HCT116 (cell line): ENCODE measurements at regions not wholly inside any gene's neighbourhood (a gene's known extent, or its start where the extent isn't known, plus 50 kb on each side); places are given as distances from the start of the nearest gene placed in this dataset.

Source experiments
- ATAC-seq: fragments of 200-7000 bp; cut with Tn5 transposase; 2 replicates; pipeline ENCODE4 v1.9.1; 2020; ENCODE audit warnings: mild to moderate bottlenecking, moderate library complexity
- BruUV-seq: library from RNA; stranded (reverse); fragments of 400-500 nt; replicated peaks from 2 replicates; lab custom pipeline; 2021; lab: Mats Ljungman, UMichigan
- CTCF ChIA-PET: fragments of 300-600 bp; sonication (Branson Sonifier 250); formaldehyde crosslinking; loops from one replicate; lab custom pipeline; 2021; ENCODE audit warnings: antibody characterized with exemption; lab: Charles Lee
- POLR2A ChIA-PET: fragments of 300-600, 350-600 bp; sonication (Branson Sonifier 250); formaldehyde crosslinking; loops from one replicate; lab custom pipeline; 2021; ENCODE audit warnings: antibody characterized with exemption; lab: Charles Lee
- RAD21 ChIA-PET, 2 experiments: fragments of 300-600 bp; sonication (Branson Sonifier 250); formaldehyde crosslinking; loops; one replicate each; lab custom pipeline; 2023; ENCODE audit warnings: low total read pairs in 2 of 2; ENCODE audit not compliant: uncharacterized antibody in 2 of 2, unreplicated experiment in 2 of 2, low non-redundant PET in 1 of 2; lab: Charles Lee
- DNase-seq: peaks from one replicate; pipeline ENCODE4 v3.0.0-alpha.2; 2010; ENCODE audit warnings: low read depth, low spot score
- H2AFZ ChIP-seq: fragments of 200-600 bp; shearing (Covaris generic), sonication (generic); 2 replicates; pipeline ENCODE4 v1.6.1; 2017; ENCODE audit warnings: low read depth, mixed run types, mixed read lengths, antibody characterized with exemption, low read length; ENCODE audit not compliant: poor library complexity, severe bottlenecking
- H3K27ac ChIP-seq: 2 replicates; pipeline ENCODE4 v1.5.1; 2012; ENCODE audit warnings: low read depth, low read length
- H3K27me3 ChIP-seq: fragments of 200-600 bp; sonication (generic); 2 replicates; pipeline ENCODE4 v1.6.1; 2016; ENCODE audit warnings: mixed run types, low read length, mixed read lengths; ENCODE audit not compliant: insufficient read depth
- H3K36me3 ChIP-seq, 2 experiments: fragments of 200-500 bp in 1 of 2; fragments of 200-600 bp in 1 of 2; sonication (Bioruptor generic) in 1 of 2; sonication (generic) in 1 of 2; 2 replicates each; pipeline versions ENCODE4 v1.5.1 to v1.6.1; 2014 to 2016; ENCODE audit warnings: low read length in 2 of 2, inconsistent platforms in 1 of 2, mixed read lengths in 1 of 2, mixed run types in 1 of 2; ENCODE audit not compliant: insufficient read depth in 2 of 2, control insufficient read depth in 1 of 2
- H3K4me1 ChIP-seq, 2 experiments: fragments of 200-600 bp in 1 of 2; sonication (generic) in 1 of 2; 2 replicates each; pipeline versions ENCODE4 v1.5.1 to v1.6.1; 2012 to 2017; ENCODE audit warnings: low read length in 2 of 2, inconsistent platforms in 1 of 2, mild to moderate bottlenecking in 1 of 2, mixed read lengths in 1 of 2, mixed run types in 1 of 2, moderate library complexity in 1 of 2; ENCODE audit not compliant: insufficient read depth in 2 of 2, control insufficient read depth in 1 of 2
- H3K4me2 ChIP-seq: fragments of 200-600 bp; sonication (generic); 2 replicates; pipeline ENCODE4 v1.6.1; 2017; ENCODE audit warnings: mixed run types, low read length, mixed read lengths
- H3K4me3 ChIP-seq, 2 experiments: fragments of 200-600 bp in 1 of 2; sonication (generic) in 1 of 2; replicated peaks in 1 of 2; 2 replicates each; pipeline ENCODE4 v1.5.1; 2011 to 2016; ENCODE audit warnings: low read length in 2 of 2, control low read depth in 1 of 2, low read depth in 1 of 2, mild to moderate bottlenecking in 1 of 2, mixed read lengths in 1 of 2, mixed run types in 1 of 2
- H3K79me2 ChIP-seq: fragments of 200-600 bp; sonication (generic); 2 replicates; pipeline ENCODE4 v1.6.1; 2017; ENCODE audit warnings: mild to moderate bottlenecking, mixed run types, low read length, moderate library complexity, mixed read lengths; ENCODE audit not compliant: insufficient read depth
- H3K9ac ChIP-seq: fragments of 200-600 bp; sonication (generic); 2 replicates; pipeline ENCODE4 v1.6.1; 2016; ENCODE audit warnings: low read length, mixed read lengths
- H3K9me2 ChIP-seq: fragments of 200-600 bp; sonication (generic), shearing (Covaris generic); 2 replicates; pipeline ENCODE4 v1.6.1; 2017; ENCODE audit warnings: mixed run types, mild to moderate bottlenecking, moderate library complexity; ENCODE audit not compliant: insufficient read depth
- H3K9me3 ChIP-seq, 2 experiments: fragments of 200-500 bp in 1 of 2; fragments of 200-600 bp in 1 of 2; sonication (Bioruptor generic) in 1 of 2; sonication (generic) in 1 of 2; 2 replicates each; pipeline ENCODE4 v1.6.1; 2014 to 2017; ENCODE audit warnings: low read length in 2 of 2, mixed read lengths in 2 of 2, inconsistent platforms in 1 of 2, low read depth in 1 of 2, mild to moderate bottlenecking in 1 of 2, mixed run types in 1 of 2, moderate library complexity in 1 of 2; ENCODE audit not compliant: control insufficient read depth in 1 of 2, insufficient read depth in 1 of 2
- H4K20me1 ChIP-seq: fragments of 200-600 bp; sonication (generic), shearing (Covaris generic); 2 replicates; pipeline ENCODE4 v1.6.1; 2017; ENCODE audit warnings: mixed run types, mild to moderate bottlenecking, moderate library complexity; ENCODE audit not compliant: insufficient read depth
- CEBPB ChIP-seq: IDR thresholded peaks from 2 replicates; pipeline ENCODE4 v1.6.1; 2012; ENCODE audit warnings: low read depth
- CTCF ChIP-seq, 3 experiments: fragments of 200-600 bp in 1 of 3; sonication (generic) in 1 of 3; IDR thresholded peaks in 2 of 3; conservative IDR thresholded peaks in 1 of 3; 2 replicates each; pipeline ENCODE4 v1.5.1; 2012 to 2017; ENCODE audit warnings: low read depth in 2 of 3, low read length in 2 of 3, antibody characterized with exemption in 1 of 3, borderline replicate concordance in 1 of 3, control low read depth in 1 of 3, mild to moderate bottlenecking in 1 of 3, mixed read lengths in 1 of 3, mixed run types in 1 of 3, moderate library complexity in 1 of 3; ENCODE audit not compliant: insufficient read depth in 1 of 3
- EGR1 ChIP-seq: IDR thresholded peaks from 2 replicates; pipeline ENCODE4 v1.6.1; 2012; ENCODE audit warnings: low read depth
- EZH2phosphoT487 ChIP-seq: fragments of 200-600 bp; IDR thresholded peaks from 2 replicates; pipeline ENCODE4 v1.6.1; 2018; ENCODE audit warnings: antibody characterized with exemption, borderline replicate concordance
- FOSL1 ChIP-seq: IDR thresholded peaks from 2 replicates; pipeline ENCODE4 v1.6.1; 2012; ENCODE audit warnings: low read depth
- POLR2A ChIP-seq: IDR thresholded peaks from 2 replicates; pipeline ENCODE4 v1.7.0; 2011; ENCODE audit warnings: borderline replicate concordance; ENCODE audit not compliant: insufficient read depth, insufficient read length; ENCODE audit errors: extremely low read depth
- SIN3A ChIP-seq: IDR thresholded peaks from 2 replicates; pipeline ENCODE4 v1.6.1; 2012; ENCODE audit warnings: low read depth
- SP1 ChIP-seq: IDR thresholded peaks from 2 replicates; pipeline ENCODE4 v1.6.1; 2012; ENCODE audit warnings: low read depth
- SRF ChIP-seq: IDR thresholded peaks from 2 replicates; pipeline ENCODE4 v1.6.1; 2012; ENCODE audit warnings: low read depth
- YY1 ChIP-seq: IDR thresholded peaks from 2 replicates; pipeline ENCODE4 v1.6.1; 2011; ENCODE audit warnings: low read length, low read depth, moderate library complexity, mild to moderate bottlenecking; ENCODE audit not compliant: insufficient replicate concordance; ENCODE audit errors: extremely low read depth
- ZFX ChIP-seq: fragments of 450-650 bp; IDR thresholded peaks from 2 replicates; pipeline ENCODE4 v1.6.1; 2017
- intact Hi-C: fragments of 100-400 bp; cut with micrococcal nuclease; formaldehyde crosslinking; loops from 2 replicates; pipeline ENCODE4 v1.10.0; 2022
- TF ChIP-seq, protein P1 (sequence below): IDR thresholded peaks from 2 replicates; pipeline ENCODE4 v1.6.1; 2012

DNA sequence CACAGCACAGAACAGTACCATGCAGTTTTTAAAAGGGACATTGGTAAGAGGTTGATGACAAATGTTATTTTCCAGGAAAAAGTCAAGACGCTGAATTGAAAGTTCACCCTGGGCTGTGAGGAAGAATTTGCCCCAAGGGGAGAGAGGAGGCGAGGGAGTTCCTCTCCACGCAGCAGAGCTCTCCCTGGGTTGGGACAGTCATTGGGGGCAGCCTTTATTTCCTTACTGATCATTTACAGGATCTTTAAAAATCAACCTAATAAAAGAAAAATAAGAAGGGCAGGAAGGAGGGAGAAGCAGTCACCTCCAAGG lies 49.9 kb upstream of the WNT7B start:
- Histone ChIP-seq H3K27ac (no peak overlapping the region), H3K9ac (no peak overlapping the region), H2AFZ (no peak overlapping the region), H3K9me2 (no peaks in the 10 kb centered on the region), H3K79me2 (no peaks in the 10 kb centered on the region), H3K36me3 (no peaks in the 10 kb centered on the region), H3K4me3 (no peak overlapping the region), H4K20me1 (no peaks in the 10 kb centered on the region), H3K4me2 (no peak overlapping the region), H3K27me3 (no peaks in the 10 kb centered on the region), H3K4me1 (peaks cover 5 to 16% of the 10 kb centered on the region in 2 experiments; a peak in 2 of 4 replicates), H3K9me3 (no peaks in the 10 kb centered on the region)
- ChIA-PET CTCF (no interaction called here), POLR2A (no interaction called here), RAD21 (no interaction called here)
- intact Hi-C loops: no loop called here
- DNase-seq (no peak), ATAC-seq (no peak)
- BruUV-seq: no TSS peak
- TF ChIP-seq SP1 (no peak), SIN3A (no peak), CEBPB (no peak), EGR1 (no peak), YY1 (no peak), ZFX (no peak), CTCF (IDR thresholded peaks at IDR 0.05 in 2 of 3, conservative IDR thresholded peaks at IDR 0.05 in 1 of 3; ENCODE audit: borderline replicate concordance in 1 of 3, insufficient read depth in 1 of 3, low read depth in 2 of 3, low read length in 2 of 3) (no peak), EZH2phosphoT487 (no peak), FOSL1 (no peak), SRF (no peak), POLR2A (no peak)
- TF ChIP-seq, protein P1, sequence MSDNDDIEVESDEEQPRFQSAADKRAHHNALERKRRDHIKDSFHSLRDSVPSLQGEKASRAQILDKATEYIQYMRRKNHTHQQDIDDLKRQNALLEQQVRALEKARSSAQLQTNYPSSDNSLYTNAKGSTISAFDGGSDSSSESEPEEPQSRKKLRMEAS: no peak
